Stimulated activated CD8-positive, alpha-beta memory T cell treated with anti-CD3 and anti-CD28 coated beads, Interleukin-15, amount 100 ng/mL, for 48 hours (primary cell): ENCODE measurements at regions not wholly inside any gene's neighbourhood (a gene's known extent, or its start where the extent isn't known, plus 50 kb on each side); places are given as distances from the start of the nearest gene placed in this dataset.

Source experiments
- DNase-seq, 2 donors: peaks; one replicate each; pipeline ENCODE4 v3.0.0-alpha.2; 2020; ENCODE audit warnings: low read depth in 2 of 2

DNA sequence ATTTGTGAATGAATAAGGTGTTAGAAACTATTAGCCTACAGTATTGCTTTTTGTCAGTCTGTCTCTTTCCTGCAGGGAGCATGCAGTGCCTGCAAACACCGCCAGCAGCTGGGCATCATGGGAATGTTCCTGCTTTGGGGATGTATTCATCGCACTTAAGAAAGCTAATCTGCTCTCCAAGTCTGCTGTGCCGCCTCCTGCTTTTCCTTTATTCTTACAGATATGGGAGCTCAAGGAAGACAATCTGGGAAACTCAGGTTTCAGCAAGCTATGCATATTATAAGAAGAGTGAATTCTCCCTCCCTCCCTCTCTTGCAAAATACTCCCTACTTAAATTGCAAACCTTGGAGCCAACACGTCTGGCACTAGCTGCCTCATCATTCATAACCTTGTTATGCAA lies 479.2 kb upstream of the ACVR2A start:
- DNase-seq, result no peak

- DNase-seq, result no peak
These were observed 480.2 kb upstream of the ACVR2A start for GRCh38 chr2:147364597-147364996.

DNA sequence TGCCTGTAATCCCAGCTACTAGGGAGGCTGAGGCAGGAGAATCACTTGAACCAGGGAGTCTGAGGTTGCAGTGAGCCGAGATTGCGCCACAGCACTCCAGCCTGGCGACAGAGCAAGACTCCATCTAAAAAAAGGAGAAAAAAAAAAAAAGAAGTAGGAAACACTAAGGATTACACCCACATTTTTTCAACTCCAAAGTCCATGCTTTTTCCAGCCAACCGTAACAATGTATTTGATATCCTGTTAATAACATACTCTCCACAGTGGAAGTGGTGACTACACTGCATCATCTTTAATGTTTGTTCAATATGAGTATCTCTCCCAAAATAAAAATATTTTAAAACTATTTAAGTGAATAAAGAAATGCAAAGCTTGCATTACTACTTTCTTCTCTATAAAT lies 481.6 kb upstream of the ACVR2A start:
- no peak for DNase-seq

DNA sequence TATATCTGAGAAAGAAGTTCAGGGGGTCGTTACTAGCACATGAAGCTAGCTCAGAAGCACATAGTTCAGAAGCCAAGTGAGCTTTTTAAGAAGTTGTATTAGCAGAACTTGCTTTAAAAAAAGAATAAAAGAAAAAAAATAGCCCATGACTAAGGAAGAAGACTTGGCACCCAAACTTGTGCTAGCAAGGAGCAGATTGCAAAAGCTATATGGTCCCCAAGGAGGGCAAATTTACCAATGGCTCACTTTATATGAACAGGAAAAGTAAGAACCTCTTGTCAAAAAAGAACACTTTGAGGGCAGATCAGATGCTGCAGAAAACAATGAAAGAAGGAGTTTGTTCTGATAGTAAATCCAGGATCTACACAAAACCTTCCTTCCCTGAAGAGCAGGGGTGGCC lies 486.5 kb upstream of the ACVR2A start:
- no peak for DNase-seq

DNA sequence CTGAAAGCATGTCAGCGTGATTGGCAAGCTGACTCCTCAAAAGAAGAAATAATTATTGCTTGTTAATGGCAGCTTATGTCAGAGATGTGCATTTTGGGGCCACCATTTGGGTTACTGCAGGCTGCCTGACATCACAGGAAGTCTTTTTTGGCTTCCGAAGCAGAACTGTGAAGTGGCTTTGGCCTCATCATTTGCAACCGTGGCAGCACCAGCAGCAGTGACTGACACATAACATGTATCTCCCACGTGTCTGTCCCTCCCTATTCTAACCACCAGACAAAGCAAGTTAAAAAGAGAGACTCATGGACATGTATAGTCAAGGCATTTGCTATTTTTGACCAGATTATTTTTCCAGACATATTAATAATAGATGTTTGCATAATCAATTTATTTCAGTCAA lies 488.7 kb upstream of the ACVR2A start:
- DNase-seq, result no peak

DNA sequence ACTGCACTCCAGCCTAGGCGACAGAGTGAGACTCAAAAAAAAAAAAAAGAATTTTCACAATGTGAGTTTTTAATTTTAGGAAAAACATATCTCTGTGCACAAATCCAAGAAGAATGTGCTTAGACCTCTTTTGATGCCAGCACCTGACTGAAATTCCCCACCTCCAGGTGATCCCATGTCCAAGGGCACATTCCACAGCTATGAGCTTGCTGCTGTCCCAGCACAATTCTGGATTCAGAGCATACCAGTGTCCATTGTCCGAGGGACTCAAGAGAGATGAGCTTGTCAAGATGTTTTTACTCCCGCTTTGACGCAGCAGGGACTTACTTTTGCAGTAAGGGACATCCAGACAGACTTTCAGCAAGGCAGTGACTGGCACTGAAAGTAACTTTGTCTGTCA lies 489.1 kb upstream of the ACVR2A start:
- DNase-seq, result no peak

GRCh38 chr2:147353072-147353381 lies 491.8 kb upstream of the ACVR2A start:
- DNase-seq, result no peak

- no peak for DNase-seq
These were observed 492.4 kb upstream of the ACVR2A start for GRCh38 chr2:147352264-147353071.

GRCh38 chr2:147351784-147352183 lies 493.0 kb upstream of the ACVR2A start:
- DNase-seq, result no peak

DNA sequence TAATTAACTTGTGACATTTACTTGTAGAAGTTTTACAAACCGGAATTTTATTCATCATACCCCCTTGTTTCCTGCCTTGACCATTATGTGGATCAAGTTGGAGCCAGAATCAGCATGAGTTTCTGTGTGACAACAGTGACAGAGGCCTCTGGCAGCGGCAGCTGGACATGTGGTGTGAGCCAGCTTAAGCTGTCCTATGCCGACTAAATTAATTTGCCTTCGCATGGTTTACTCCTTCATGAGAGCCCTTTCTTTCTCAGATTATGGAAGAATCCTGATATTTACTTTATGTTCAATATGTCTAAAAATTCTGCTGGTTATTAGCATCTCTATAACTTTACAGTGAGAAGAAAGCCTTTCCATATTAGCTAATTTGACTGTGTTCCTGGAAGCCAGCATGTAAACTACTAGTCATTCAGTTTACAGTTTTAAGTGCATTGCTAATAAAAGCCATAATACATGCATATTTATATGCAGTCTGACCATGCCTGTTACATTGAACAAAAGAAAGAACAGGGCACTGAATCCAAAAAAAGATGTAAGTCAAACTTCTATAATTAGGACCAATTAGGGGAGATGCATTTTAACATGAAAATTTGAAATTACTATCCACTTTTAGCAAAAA lies 495.8 kb upstream of the ACVR2A start:
- no peak for DNase-seq

DNA sequence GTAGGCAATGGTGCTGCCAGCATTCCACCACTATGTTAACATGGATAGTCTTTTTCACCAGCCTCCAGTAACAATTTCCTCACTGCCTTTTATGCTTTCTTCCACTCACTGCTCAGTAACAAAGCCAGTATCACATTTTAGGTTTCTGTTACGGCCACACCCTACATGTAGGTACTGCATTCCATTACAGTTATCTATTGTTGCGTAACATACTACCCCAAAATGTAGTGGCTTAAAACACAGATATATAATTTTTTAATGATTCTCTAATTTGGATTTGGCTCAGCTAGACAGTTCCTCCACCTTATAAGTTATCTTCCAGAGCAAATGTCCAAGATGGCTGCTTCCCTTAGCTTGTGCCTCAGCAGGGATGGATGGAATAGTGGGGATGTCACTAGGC lies 498.7 kb upstream of the ACVR2A start:
- DNase-seq, result no peak

DNA sequence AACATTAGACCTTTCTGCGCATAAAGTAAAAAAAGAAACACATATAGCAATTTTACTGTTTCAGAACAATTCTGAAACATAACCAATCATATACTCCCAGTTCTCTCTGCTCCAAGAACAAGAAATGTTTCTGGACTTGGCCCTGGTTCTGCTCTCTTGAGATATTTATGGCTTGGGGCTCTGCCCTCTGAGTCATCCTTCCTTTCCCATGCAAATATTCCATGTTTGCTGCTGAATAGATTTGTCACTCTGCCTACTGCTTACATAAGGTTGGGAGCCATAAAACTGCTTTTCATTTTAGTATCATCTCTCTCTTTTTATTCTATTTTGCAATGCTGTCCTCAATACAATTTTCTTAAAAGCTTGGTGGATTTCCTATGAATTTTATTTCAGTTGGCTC lies 499.6 kb upstream of the ACVR2A start:
- no peak for DNase-seq

GRCh38 chr2:147342329-147342728 lies 502.5 kb upstream of the ACVR2A start:
- no peak for DNase-seq

DNA sequence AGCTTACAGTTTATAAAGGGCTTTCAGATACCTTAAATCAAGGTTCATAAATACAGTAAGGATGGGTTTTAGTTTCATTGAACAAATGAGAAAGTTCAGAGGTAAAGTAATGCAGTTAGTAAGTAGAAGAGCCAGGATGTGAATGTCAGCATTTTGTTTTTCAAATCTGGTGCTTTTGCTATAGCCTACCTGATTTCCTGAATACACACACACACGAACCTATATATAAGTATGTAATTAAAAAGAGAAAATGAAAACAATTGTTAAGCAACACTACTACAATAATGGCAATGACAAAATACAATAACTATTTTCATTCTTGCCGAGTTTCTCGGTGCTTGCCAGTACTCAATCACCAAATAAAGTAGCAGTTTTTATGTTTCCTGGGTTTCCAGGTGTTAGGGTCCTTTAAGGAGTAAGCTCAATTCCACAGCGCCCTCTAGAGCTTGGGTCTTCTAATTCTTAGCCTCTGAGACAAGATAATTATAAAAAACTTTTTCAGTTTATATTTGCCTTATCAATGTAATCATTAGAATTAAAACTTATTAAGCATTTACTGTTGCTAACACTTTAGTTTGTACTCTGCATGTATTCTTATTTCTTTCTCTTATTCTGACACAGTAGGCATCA lies 512.9 kb upstream of the ACVR2A start:
- DNase-seq, result no peak

DNA sequence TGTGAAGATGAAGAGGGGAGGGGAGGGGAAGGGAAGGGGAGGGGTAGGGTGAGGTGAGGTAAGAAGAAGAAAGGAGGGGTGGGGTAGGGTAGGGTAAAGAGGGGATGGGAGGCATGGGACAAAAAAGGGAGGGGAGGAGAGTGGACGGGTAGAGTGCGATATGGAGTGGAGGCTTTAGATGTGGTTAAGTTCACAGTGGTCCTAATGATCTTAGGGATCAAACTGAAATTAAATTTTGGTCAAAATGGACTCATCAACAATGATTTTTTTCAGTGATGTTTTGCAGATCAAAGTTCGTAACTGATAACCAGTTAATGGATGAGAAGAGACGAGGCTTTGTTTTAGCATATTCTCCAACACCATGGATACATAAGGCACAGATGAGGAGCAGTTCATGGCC lies 513.9 kb upstream of the ACVR2A start:
- no peak for DNase-seq

- no peak for DNase-seq
These were observed 517.2 kb upstream of the ACVR2A start for GRCh38 chr2:147327613-147328012.

- no peak for DNase-seq
These were observed 518.8 kb upstream of the ACVR2A start for GRCh38 chr2:147325990-147326389.

- no peak for DNase-seq
These were observed 524.7 kb upstream of the ACVR2A start for GRCh38 chr2:147320146-147320545.

DNA sequence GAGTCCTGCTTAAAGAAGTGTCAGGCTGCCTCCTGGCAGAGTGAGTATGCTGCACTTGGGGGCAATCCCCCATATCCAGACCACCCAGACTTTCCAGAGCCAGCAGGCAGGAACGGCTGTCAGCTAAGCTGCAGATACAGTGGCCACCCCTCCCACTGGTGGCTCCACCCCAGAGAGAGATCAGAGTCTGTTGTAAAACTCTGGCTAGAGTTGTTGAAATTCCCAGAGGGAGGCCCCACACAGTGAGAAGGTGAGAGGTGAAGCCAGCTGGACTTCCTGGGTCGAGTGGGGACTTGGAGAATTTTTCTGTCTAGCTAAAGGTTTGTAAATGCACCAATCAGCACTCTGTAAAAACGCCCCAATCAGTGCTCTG lies 533.8 kb upstream of the ACVR2A start:
- DNase-seq, result no peak

DNA sequence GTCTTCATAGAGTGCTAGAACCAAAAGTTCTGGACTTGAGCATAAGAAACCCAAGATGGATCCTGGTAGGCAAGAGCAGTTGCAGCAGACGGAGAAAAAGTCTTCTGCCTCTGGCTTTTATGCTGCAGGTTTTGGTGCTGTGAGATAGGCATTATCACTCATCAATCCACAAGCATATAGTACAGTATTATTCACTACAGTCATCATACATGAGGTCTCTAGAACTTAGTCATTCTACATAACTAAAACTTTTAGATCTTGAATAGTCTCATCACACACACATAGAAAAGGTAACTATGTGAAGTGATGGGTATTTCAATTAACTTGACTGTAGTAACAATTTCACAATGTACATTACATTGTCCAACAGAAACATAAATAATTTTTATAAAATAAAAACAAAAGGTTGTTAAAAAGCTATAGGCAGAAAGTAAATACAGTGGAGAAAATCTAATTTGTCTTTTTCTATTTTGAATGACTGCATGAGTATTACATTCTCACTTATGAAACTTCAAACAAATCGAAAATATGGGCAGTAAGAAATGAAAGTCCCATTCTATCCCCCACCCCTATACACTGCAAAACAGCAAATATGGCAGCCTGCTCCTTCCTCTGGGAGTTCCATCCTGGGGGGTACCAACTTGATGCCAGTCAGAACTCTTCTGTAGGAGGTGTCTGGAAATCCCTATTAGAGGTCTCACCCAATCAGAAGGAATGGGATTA lies 534.3 kb upstream of the ACVR2A start:
- DNase-seq, result no peak

DNA sequence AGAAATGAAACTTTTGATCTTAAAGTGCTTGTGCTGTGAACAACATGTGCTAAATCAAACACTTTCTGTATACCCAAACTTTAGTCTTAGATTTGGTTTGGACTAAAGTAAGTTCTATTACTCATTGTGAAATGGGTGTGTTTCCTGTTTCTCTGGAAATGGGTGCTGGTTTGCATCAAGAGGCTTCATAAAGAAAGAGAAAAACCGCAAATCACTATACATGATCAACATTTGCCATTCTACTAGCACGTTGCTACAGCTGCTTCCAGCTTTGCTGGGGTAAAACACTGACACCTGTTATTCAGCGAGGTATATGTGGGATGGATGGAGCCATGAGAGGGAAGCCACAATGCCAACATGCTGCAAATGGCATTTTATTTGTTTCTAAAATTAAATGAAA lies 547.0 kb upstream of the ACVR2A start:
- peak in 1 of 2 donors; percentile 10 for DNase-seq

DNA sequence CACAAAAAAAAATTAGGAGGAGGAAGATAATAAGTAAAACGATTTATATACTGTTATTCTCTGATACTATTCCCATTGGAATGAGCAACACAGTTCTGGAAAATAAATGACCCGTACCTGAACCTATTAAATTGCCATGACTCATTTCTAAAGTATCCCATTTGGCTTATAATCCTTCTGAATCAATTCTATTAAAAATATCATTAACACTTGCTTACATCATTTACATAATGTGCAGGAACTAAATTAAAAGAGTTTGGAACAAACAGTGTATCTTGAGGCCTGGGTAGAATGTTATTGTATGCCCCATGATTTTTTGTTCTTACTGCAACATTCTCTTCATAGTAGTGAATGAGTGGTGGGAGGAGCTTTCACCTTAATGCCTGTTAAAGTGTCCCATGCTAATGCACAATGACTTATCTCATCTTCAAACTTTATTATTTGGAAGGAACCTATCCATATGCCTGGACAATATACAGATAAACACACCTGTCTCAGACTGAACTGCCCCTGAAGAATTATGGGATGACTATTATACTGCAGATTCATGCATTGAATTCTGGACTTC lies 549.9 kb upstream of the ACVR2A start:
- DNase-seq, result no peak
